ENCODE measurements at regions not wholly inside any gene's neighbourhood (a gene's known extent, or its start where the extent isn't known, plus 50 kb on each side); places are given as distances from the start of the nearest gene placed in this dataset.

GRCh38 chr5:66378407-66378806 is 217.8 kb upstream of the MAST4 start:
- no peak for TF ChIP-seq CTCF (IDR thresholded peaks at IDR 0.05)
- TF ChIP-seq EP300 (IDR thresholded peaks at IDR 0.05): no peak
